Urinary bladder (tissue), 3 donors: ENCODE measurements at regions not wholly inside any gene's neighbourhood (a gene's known extent, or its start where the extent isn't known, plus 50 kb on each side); places are given as distances from the start of the nearest gene placed in this dataset.
"Not testable (repeated sequence)": the region's sequence is repeated elsewhere in the genome, so short reads cannot be mapped to it uniquely, and the experiment has no call there.

Experiments used
- DNase-seq: peaks from one replicate; pipeline ENCODE4 v3.0.0-alpha.2; 2015; ENCODE audit errors: extremely low spot score
- H3K27ac ChIP-seq: one replicate; pipeline ENCODE4 v1.5.1; 2013; ENCODE audit warnings: low read depth, mild to moderate bottlenecking, moderate library complexity
- H3K36me3 ChIP-seq: one replicate; pipeline ENCODE4 v1.6.1; 2013; ENCODE audit warnings: mild to moderate bottlenecking, moderate library complexity; ENCODE audit not compliant: insufficient read depth
- H3K4me1 ChIP-seq: one replicate; pipeline ENCODE4 v1.6.1; 2013; ENCODE audit warnings: mild to moderate bottlenecking, moderate library complexity; ENCODE audit not compliant: insufficient read depth
- H3K4me3 ChIP-seq: one replicate; pipeline ENCODE4 v1.5.1; 2013; ENCODE audit warnings: low read depth, low read length
- WGBS: extraction: QIAGEN DNeasy Blood & Tissue Kit; methylation state at CpG from one replicate; pipeline ENCODE4 v1.1.7; 2013; 5-methylcytosine and 5-hydroxymethylcytosine counted together
- donor health status: healthy with polysubstance abuse.
- donor health status: healthy.

GRCh38 chr14:58772794-58773620, 135.2 kb downstream of the DACT1 start:
- no peak overlapping the region for H3K4me3 ChIP-seq
- 86% methylated on average over 7 of the region's 7 CpGs for WGBS
- no peak for DNase-seq
- H3K27ac ChIP-seq = no peak overlapping the region
- H3K36me3 ChIP-seq = no peaks in the 10 kb centered on the region
- H3K4me1 ChIP-seq = no peaks in the 10 kb centered on the region

GRCh38 chr14:58774531-58774930, 136.8 kb downstream of the DACT1 start:
- WGBS = 90% methylated on average over 1 of the region's 1 CpG
- no peak for DNase-seq
- Histone ChIP-seq H3K36me3 (no peaks in the 10 kb centered on the region), H3K4me3 (no peak overlapping the region), H3K4me1 (no peaks in the 10 kb centered on the region), H3K27ac (no peak overlapping the region)

- H3K4me1 ChIP-seq, H3K36me3 ChIP-seq, H3K4me3 ChIP-seq, DNase-seq, H3K27ac ChIP-seq: not testable (repeated sequence)
- 91% methylated on average over 4 of the region's 4 CpGs for WGBS
These were observed 137.4 kb downstream of the DACT1 start for GRCh38 chr14:58775130-58775529.

GRCh38 chr14:58776516-58776915, 138.8 kb downstream of the DACT1 start:
- DNase-seq = no peak
- Histone ChIP-seq H3K4me3 (no peak overlapping the region), H3K27ac (no peak overlapping the region), H3K36me3 (no peaks in the 10 kb centered on the region), H3K4me1 (no peaks in the 10 kb centered on the region)
- 98% methylated on average over 4 of the region's 4 CpGs for WGBS

- no peak overlapping the region for H3K4me3 ChIP-seq
- no peak for DNase-seq
- 67% methylated on average over 7 of the region's 7 CpGs for WGBS
- H3K4me1 ChIP-seq = no peaks in the 10 kb centered on the region
- H3K36me3 ChIP-seq = no peaks in the 10 kb centered on the region
- no peak overlapping the region for H3K27ac ChIP-seq
These were observed 139.8 kb downstream of the DACT1 start for GRCh38 chr14:58777541-58777979.

GRCh38 chr14:58778202-58778601, 140.4 kb downstream of the DACT1 start:
- H3K27ac ChIP-seq = no peak overlapping the region
- WGBS = 93% methylated on average over 3 of the region's 3 CpGs
- no peaks in the 10 kb centered on the region for H3K36me3 ChIP-seq
- H3K4me3 ChIP-seq = no peak overlapping the region
- DNase-seq = no peak
- no peaks in the 10 kb centered on the region for H3K4me1 ChIP-seq

- H3K27ac ChIP-seq = no peak overlapping the region
- WGBS = 62% methylated on average over 2 of the region's 2 CpGs
- no peak overlapping the region for H3K4me3 ChIP-seq
- H3K36me3 ChIP-seq = no peaks in the 10 kb centered on the region
- no peaks in the 10 kb centered on the region for H3K4me1 ChIP-seq
- DNase-seq = no peak
These were observed 141.6 kb downstream of the DACT1 start for GRCh38 chr14:58779376-58779775.

- no peak overlapping the region for H3K4me3 ChIP-seq
- no peaks in the 10 kb centered on the region for H3K36me3 ChIP-seq
- no peaks in the 10 kb centered on the region for H3K4me1 ChIP-seq
- no peak overlapping the region for H3K27ac ChIP-seq
- 89% methylated on average over 5 of the region's 5 CpGs for WGBS
- no peak for DNase-seq
These were observed 142.4 kb downstream of the DACT1 start for GRCh38 chr14:58780185-58780584.

GRCh38 chr14:58780605-58781004, 142.8 kb downstream of the DACT1 start:
- Histone ChIP-seq H3K4me3 (no peak overlapping the region), H3K36me3 (no peaks in the 10 kb centered on the region), H3K4me1 (no peaks in the 10 kb centered on the region), H3K27ac (no peak overlapping the region)
- WGBS = 95% methylated on average over 6 of the region's 6 CpGs
- no peak for DNase-seq

GRCh38 chr14:58782011-58782410, 144.2 kb downstream of the DACT1 start:
- Histone ChIP-seq H3K4me1 (no peaks in the 10 kb centered on the region), H3K4me3 (no peak overlapping the region), H3K36me3 (no peaks in the 10 kb centered on the region), H3K27ac (no peak overlapping the region)
- DNase-seq = no peak
- WGBS = 70% methylated on average over 6 of the region's 6 CpGs

GRCh38 chr14:58783792-58784511, 146.2 kb downstream of the DACT1 start:
- no peaks in the 10 kb centered on the region for H3K36me3 ChIP-seq
- no peak overlapping the region for H3K27ac ChIP-seq
- WGBS = 73% methylated on average over 10 of the region's 10 CpGs
- DNase-seq = no peak
- H3K4me3 ChIP-seq = no peak overlapping the region
- H3K4me1 ChIP-seq = no peaks in the 10 kb centered on the region

- Histone ChIP-seq H3K4me1 (no peaks in the 10 kb centered on the region), H3K36me3 (no peaks in the 10 kb centered on the region), H3K4me3 (no peak overlapping the region), H3K27ac (no peak overlapping the region)
- DNase-seq = no peak
- 78% methylated on average over 1 of the region's 1 CpG for WGBS
These were observed 147.2 kb downstream of the DACT1 start for GRCh38 chr14:58784931-58785330.

GRCh38 chr14:58785701-58786100, 147.9 kb downstream of the DACT1 start:
- Histone ChIP-seq H3K27ac (no peak overlapping the region), H3K36me3 (no peaks in the 10 kb centered on the region), H3K4me3 (no peak overlapping the region), H3K4me1 (no peaks in the 10 kb centered on the region)
- WGBS = 52% methylated on average over 3 of the region's 3 CpGs
- DNase-seq = no peak

- no peaks in the 10 kb centered on the region for H3K4me1 ChIP-seq
- no peaks in the 10 kb centered on the region for H3K36me3 ChIP-seq
- WGBS = 80% methylated on average over 1 of the region's 1 CpG
- H3K27ac ChIP-seq = no peak overlapping the region
- DNase-seq = no peak
- no peak overlapping the region for H3K4me3 ChIP-seq
These were observed 149.8 kb downstream of the DACT1 start for GRCh38 chr14:58787592-58787991.
